Smooth muscle cell (in vitro differentiated cells): ENCODE measurements at regions not wholly inside any gene's neighbourhood (a gene's known extent, or its start where the extent isn't known, plus 50 kb on each side); places are given as distances from the start of the nearest gene placed in this dataset.

Experiments
- DNase-seq: peaks from one replicate; lab custom pipeline; 2025; ENCODE audit not compliant: unreplicated experiment; lab: John Stamatoyannopoulos, UW
- H2AFZ ChIP-seq: fragments of 200-600 bp; sonication (generic); 2 replicates; pipeline ENCODE4 v1.6.0; 2016; ENCODE audit warnings: antibody characterized with exemption, low read depth, mild to moderate bottlenecking
- H3F3A ChIP-seq: fragments of 200-600 bp; sonication (generic); 2 replicates; pipeline ENCODE4 v1.6.0; 2017; ENCODE audit warnings: antibody characterized with exemption, low read depth
- H3K27ac ChIP-seq: fragments of 200-600 bp; sonication (generic); 2 replicates; pipeline ENCODE4 v1.5.1; 2016; ENCODE audit warnings: low read depth, mild to moderate bottlenecking
- H3K27me3 ChIP-seq: fragments of 200-600 bp; sonication (generic); 2 replicates; pipeline ENCODE4 v1.6.1; 2016; ENCODE audit warnings: low read depth, mild to moderate bottlenecking
- H3K36me3 ChIP-seq: fragments of 200-600 bp; sonication (generic); 2 replicates; pipeline ENCODE4 v1.5.1; 2016; ENCODE audit warnings: low read depth
- H3K4me1 ChIP-seq: fragments of 200-600 bp; sonication (generic); 2 replicates; pipeline ENCODE4 v1.5.1; 2016; ENCODE audit warnings: low read depth
- H3K4me2 ChIP-seq: fragments of 200-600 bp; sonication (generic); 2 replicates; pipeline ENCODE4 v1.6.0; 2016; ENCODE audit warnings: mild to moderate bottlenecking
- H3K4me3 ChIP-seq: fragments of 200-600 bp; sonication (generic); 2 replicates; pipeline ENCODE4 v1.5.1; 2016; ENCODE audit warnings: mild to moderate bottlenecking
- H3K79me2 ChIP-seq: fragments of 200-600 bp; sonication (generic); 2 replicates; pipeline ENCODE4 v1.6.0; 2016; ENCODE audit warnings: low read depth, mild to moderate bottlenecking
- H3K9ac ChIP-seq: fragments of 200-600 bp; sonication (generic); 2 replicates; pipeline ENCODE4 v1.6.0; 2016; ENCODE audit warnings: low read depth
- H3K9me3 ChIP-seq: fragments of 200-600 bp; sonication (generic); replicated peaks from 2 replicates; pipeline ENCODE4 v1.5.1; 2016; ENCODE audit warnings: low read depth
- H4K20me1 ChIP-seq: fragments of 200-600 bp; sonication (generic); 2 replicates; pipeline ENCODE4 v1.6.0; 2016; ENCODE audit warnings: low read depth
- CTCF ChIP-seq: fragments of 200-600 bp; sonication (generic); IDR thresholded peaks from 2 replicates; pipeline ENCODE4 v1.5.1; 2017; ENCODE audit warnings: borderline replicate concordance, mild to moderate bottlenecking, antibody characterized with exemption; ENCODE audit not compliant: insufficient read depth, poor library complexity, severe bottlenecking
- WGBS: methylation state at CpG from one replicate; pipeline ENCODE4 v1.1.7; 2016; ENCODE audit warnings: low lambda C conversion rate; 5-methylcytosine and 5-hydroxymethylcytosine counted together

- Histone ChIP-seq H3K9me3 (no peaks in the 10 kb centered on the region), H4K20me1 (no peaks in the 10 kb centered on the region), H3K27me3 (no peaks in the 10 kb centered on the region), H3K27ac (no peak overlapping the region), H3K36me3 (no peaks in the 10 kb centered on the region), H3K4me1 (peaks cover 8% of the 10 kb centered on the region), H3K4me2 (no peak overlapping the region), H3K4me3 (no peak overlapping the region), H3F3A (no peaks in the 10 kb centered on the region), H2AFZ (peak overlapping the region; percentile 62), H3K9ac (no peak overlapping the region), H3K79me2 (no peaks in the 10 kb centered on the region)
- DNase-seq = no peak
- TF ChIP-seq CTCF = no peak
- WGBS = 74% methylated on average over 3 of the region's 3 CpGs
Observed at GRCh38 chr13:87094646-87095045, 576.5 kb upstream of the SLITRK5 start.

GRCh38 chr13:87100431-87100830 lies 570.7 kb upstream of the SLITRK5 start:
- Histone ChIP-seq H3K4me3 (no peak overlapping the region), H3K4me1 (no peaks in the 10 kb centered on the region), H3K79me2 (no peaks in the 10 kb centered on the region), H3K9ac (no peak overlapping the region), H3K27ac (no peak overlapping the region), H3K9me3 (no peaks in the 10 kb centered on the region), H3K4me2 (no peak overlapping the region), H4K20me1 (no peaks in the 10 kb centered on the region), H3F3A (no peaks in the 10 kb centered on the region), H3K36me3 (no peaks in the 10 kb centered on the region), H2AFZ (no peak overlapping the region), H3K27me3 (no peaks in the 10 kb centered on the region)
- WGBS = 91% methylated on average over 5 of the region's 5 CpGs
- no peak for TF ChIP-seq CTCF
- DNase-seq = no peak

- H3K4me2 ChIP-seq = peak overlapping the region; percentile 31
Observed at GRCh38 chr13:87107651-87108050, 563.5 kb upstream of the SLITRK5 start.

More at GRCh38 chr13:87107651-87108050, 563.5 kb upstream of the SLITRK5 start:
- Histone ChIP-seq H3K9ac (no peak overlapping the region), H3F3A (no peaks in the 10 kb centered on the region), H3K27me3 (no peaks in the 10 kb centered on the region), H3K4me1 (no peaks in the 10 kb centered on the region), H3K4me3 (no peak overlapping the region), H3K79me2 (no peaks in the 10 kb centered on the region), H3K36me3 (no peaks in the 10 kb centered on the region), H4K20me1 (no peaks in the 10 kb centered on the region), H3K9me3 (no peaks in the 10 kb centered on the region), H2AFZ (no peak overlapping the region), H3K27ac (peak overlapping the region; percentile 50)
- WGBS = 37% methylated on average over 2 of the region's 2 CpGs
- TF ChIP-seq CTCF = no peak
- DNase-seq = no peak
